HepG2 (cell line): ENCODE measurements at regions not wholly inside any gene's neighbourhood (a gene's known extent, or its start where the extent isn't known, plus 50 kb on each side); places are given as distances from the start of the nearest gene placed in this dataset.

ENCODE experiments used
- ATAC-seq: fragments of 200-7000 bp; cut with Tn5 transposase; 3 replicates; pipeline ENCODE4 v1.9.1; 2020; ENCODE audit warnings: mild to moderate bottlenecking, moderate library complexity
- BruUV-seq: library from RNA; stranded (reverse); fragments of 400-500 nt; replicated peaks from 2 replicates; lab custom pipeline; 2021; lab: Mats Ljungman, UMichigan
- CTCF ChIA-PET: fragments of 300-600 bp; formaldehyde crosslinking; extraction: SDS; loops from one replicate; lab custom pipeline; 2021; ENCODE audit warnings: low total read pairs, inconsistent platforms, low intra/inter-chr PET ratio; lab: Yijun Ruan, JAX
- POLR2A ChIA-PET: fragments of 350-600 bp; sonication (Branson Sonifier 250); formaldehyde crosslinking; loops from one replicate; lab custom pipeline; 2020; ENCODE audit warnings: antibody characterized with exemption, inconsistent platforms; lab: Yijun Ruan, JAX
- DNase-seq: peaks from one replicate; pipeline ENCODE4 v3.0.0-alpha.2; 2015; ENCODE audit warnings: low spot score
- FAIRE-seq: peaks from 3 replicates; lab custom pipeline; 2011; peaks lifted over from hg19 to GRCh38; lab: Jason Lieb, UNC
- H2AFZ ChIP-seq: one replicate; pipeline ENCODE4 v1.6.1; 2011; ENCODE audit warnings: low read length, inconsistent platforms
- H3K27ac ChIP-seq: fragments of 300-600 bp; 3 replicates; pipeline ENCODE4 v1.8.0; 2011; ENCODE audit warnings: mixed run types, mild to moderate bottlenecking, mixed read lengths, low read length, inconsistent platforms; ENCODE audit not compliant: insufficient read depth; ENCODE audit errors: extremely low read length
- H3K27me3 ChIP-seq, 2 experiments: fragments of 200-600 bp in 1 of 2; 2 replicates in 1 of 2; 3 replicates in 1 of 2; pipeline versions ENCODE4 v1.6.0 to v1.8.0; 2011; ENCODE audit warnings: low read length in 2 of 2, mild to moderate bottlenecking in 2 of 2, moderate library complexity in 2 of 2, inconsistent platforms in 1 of 2; ENCODE audit not compliant: insufficient read depth in 2 of 2, control insufficient read depth in 1 of 2
- H3K36me3 ChIP-seq, 2 experiments: fragments of 200-600 bp in 1 of 2; replicated peaks in 1 of 2; 2 replicates in 1 of 2; 3 replicates in 1 of 2; pipeline versions ENCODE4 v1.5.1 to v1.8.0; 2011; ENCODE audit warnings: low read length in 2 of 2, inconsistent platforms in 1 of 2; ENCODE audit not compliant: insufficient read depth in 2 of 2, control insufficient read depth in 1 of 2
- H3K4me1 ChIP-seq: 2 replicates; pipeline ENCODE4 v1.5.1; 2012; ENCODE audit warnings: low read length, inconsistent platforms; ENCODE audit not compliant: insufficient read depth
- H3K4me2 ChIP-seq: 2 replicates; pipeline ENCODE4 v1.6.0; 2011; ENCODE audit warnings: low read depth, low read length, inconsistent platforms
- H3K4me3 ChIP-seq, 3 experiments: fragments of 200-600 bp in 1 of 3; sonication (generic), shearing (Covaris generic) in 1 of 3; replicated peaks in 1 of 3; 2 replicates each; pipeline ENCODE4 v1.5.1; 2011 to 2016; ENCODE audit warnings: low read length in 3 of 3, inconsistent platforms in 2 of 3, low read depth in 2 of 3, mild to moderate bottlenecking in 2 of 3, control low read depth in 1 of 3, mixed read lengths in 1 of 3; ENCODE audit not compliant: insufficient read depth in 1 of 3
- H3K79me2 ChIP-seq: one replicate; pipeline ENCODE4 v1.6.1; 2011; ENCODE audit warnings: low read length, inconsistent platforms; ENCODE audit not compliant: insufficient read depth
- H3K9ac ChIP-seq: 2 replicates; pipeline ENCODE4 v1.6.0; 2011; ENCODE audit warnings: mild to moderate bottlenecking, low read depth, low read length, inconsistent platforms; ENCODE audit not compliant: insufficient read depth
- H3K9me3 ChIP-seq: 2 replicates; pipeline ENCODE4 v1.5.1; 2012; ENCODE audit warnings: mild to moderate bottlenecking, low read length
- H4K20me1 ChIP-seq: 2 replicates; pipeline ENCODE4 v1.6.0; 2011; ENCODE audit warnings: inconsistent platforms, mild to moderate bottlenecking, low read length, moderate library complexity; ENCODE audit not compliant: insufficient read depth
- HES4 ChIP-seq: sonication (generic); formaldehyde crosslinking; IDR thresholded peaks from 2 replicates; pipeline ENCODE4 v1.9.0; 2021; ENCODE audit warnings: mild to moderate bottlenecking, missing genetic modification reagents, borderline replicate concordance
- KAT2B ChIP-seq: fragments of 150-350 bp; IDR thresholded peaks from 2 replicates; pipeline ENCODE4 v1.6.1; 2014; ENCODE audit warnings: low read depth, low read length, borderline replicate concordance
- MAZ ChIP-seq, 2 experiments: sonication (generic) in 1 of 2; formaldehyde crosslinking in 1 of 2; IDR thresholded peaks; 2 replicates each; pipeline versions ENCODE4 v1.5.0 to v1.6.1; 2012 to 2020; ENCODE audit warnings: low read depth in 2 of 2, mild to moderate bottlenecking in 2 of 2, borderline replicate concordance in 1 of 2, improper control_type of control experiment in 1 of 2, low read length in 1 of 2, missing genetic modification reagents in 1 of 2, moderate library complexity in 1 of 2
- PAF1 ChIP-seq: IDR thresholded peaks from 2 replicates; pipeline ENCODE4 v1.6.1; 2016; ENCODE audit warnings: missing genetic modification reagents, missing compliant biosample characterization
- RELA ChIP-seq: sonication (generic); formaldehyde crosslinking; IDR thresholded peaks from 2 replicates; pipeline ENCODE4 v1.4.0; 2020; ENCODE audit warnings: missing genetic modification reagents
- SOX5 ChIP-seq: IDR thresholded peaks from 2 replicates; pipeline ENCODE4 v1.6.1; 2016; ENCODE audit warnings: borderline replicate concordance
- SUZ12 ChIP-seq: fragments of 150-350 bp; IDR thresholded peaks from 2 replicates; pipeline ENCODE4 v1.6.1; 2014; ENCODE audit warnings: low read depth, low read length
- TAF1 ChIP-seq: sonication (generic); formaldehyde crosslinking; IDR thresholded peaks from 2 replicates; pipeline ENCODE4 v1.4.0; 2020; ENCODE audit warnings: missing genetic modification reagents
- TMF1 ChIP-seq: sonication (generic); formaldehyde crosslinking; IDR thresholded peaks from 2 replicates; pipeline ENCODE4 v1.8.1; 2022; ENCODE audit warnings: low read depth, missing genetic modification reagents
- ZIK1 ChIP-seq: sonication (generic); formaldehyde crosslinking; IDR thresholded peaks from 2 replicates; pipeline ENCODE4 v1.5.0; 2020; ENCODE audit warnings: mild to moderate bottlenecking, low read depth, missing genetic modification reagents, borderline replicate concordance
- ZNF17 ChIP-seq: sonication (generic); formaldehyde crosslinking; IDR thresholded peaks from 2 replicates; pipeline ENCODE4 v1.5.0; 2020; ENCODE audit warnings: mild to moderate bottlenecking, missing genetic modification reagents
- ZNF251 ChIP-seq: sonication (generic); formaldehyde crosslinking; IDR thresholded peaks from 2 replicates; pipeline ENCODE4 v1.9.0; 2021; ENCODE audit warnings: mild to moderate bottlenecking, missing genetic modification reagents
- ZNF792 ChIP-seq: IDR thresholded peaks from 2 replicates; pipeline ENCODE4 v1.6.1; 2016
- WGBS: methylation state at CpG from one replicate; pipeline ENCODE4 v1.1.6; 2017; ENCODE audit warnings: low lambda C conversion rate; 5-methylcytosine and 5-hydroxymethylcytosine counted together
- in situ Hi-C: cut with HindIII; loops from 2 replicates; pipeline ENCODE4 v1.10.0; 2017; ENCODE audit warnings: low pct_unique_long_range_greater_than_20kb; ENCODE audit not compliant: extremely low pct_ligation_motif_present
- intact Hi-C: fragments of 100-400 bp; cut with micrococcal nuclease; formaldehyde crosslinking; loops from one replicate; pipeline ENCODE4 v1.10.0; 2022; ENCODE audit not compliant: unreplicated experiment
- TF ChIP-seq, protein P1 (sequence below): sonication (generic); formaldehyde crosslinking; IDR thresholded peaks from 2 replicates; pipeline ENCODE4 v1.5.0; 2020; ENCODE audit warnings: mild to moderate bottlenecking, missing genetic modification reagents

GRCh38 chr6:137777687-137778075, 89.4 kb upstream of the TNFAIP3 start:
- TF ChIP-seq MAZ (IDR thresholded peaks at IDR 0.05; ENCODE audit: borderline replicate concordance, low read depth, low read length) = no peak
- TF ChIP-seq MAZ (CRISPR knock-in tag; IDR thresholded peaks at IDR 0.05; ENCODE audit: low read depth) = no peak
- TF ChIP-seq, protein P1, sequence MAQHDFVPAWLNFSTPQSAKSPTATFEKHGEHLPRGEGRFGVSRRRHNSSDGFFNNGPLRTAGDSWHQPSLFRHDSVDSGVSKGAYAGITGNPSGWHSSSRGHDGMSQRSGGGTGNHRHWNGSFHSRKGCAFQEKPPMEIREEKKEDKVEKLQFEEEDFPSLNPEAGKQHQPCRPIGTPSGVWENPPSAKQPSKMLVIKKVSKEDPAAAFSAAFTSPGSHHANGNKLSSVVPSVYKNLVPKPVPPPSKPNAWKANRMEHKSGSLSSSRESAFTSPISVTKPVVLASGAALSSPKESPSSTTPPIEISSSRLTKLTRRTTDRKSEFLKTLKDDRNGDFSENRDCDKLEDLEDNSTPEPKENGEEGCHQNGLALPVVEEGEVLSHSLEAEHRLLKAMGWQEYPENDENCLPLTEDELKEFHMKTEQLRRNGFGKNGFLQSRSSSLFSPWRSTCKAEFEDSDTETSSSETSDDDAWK = no peak
- TF ChIP-seq PAF1 (CRISPR knock-in tag) = no peak
- no peak for TF ChIP-seq ZNF792 (CRISPR knock-in tag)
- TF ChIP-seq HES4 (CRISPR knock-in tag) = no peak
- TF ChIP-seq TMF1 (CRISPR knock-in tag) = no peak
- TF ChIP-seq TAF1 (CRISPR knock-in tag) = no peak
- no peak for TF ChIP-seq ZNF17
- TF ChIP-seq SUZ12 = no peak
- TF ChIP-seq ZNF251 (CRISPR knock-in tag) = no peak
- no peak for TF ChIP-seq ZIK1 (CRISPR knock-in tag)
- TF ChIP-seq RELA (CRISPR knock-in tag) = no peak
- TF ChIP-seq SOX5 (CRISPR knock-in tag) = no peak
- TF ChIP-seq KAT2B = no peak
- ChIA-PET POLR2A (no interaction called here), CTCF (no interaction called here)
- FAIRE-seq (no peak), DNase-seq (no peak), ATAC-seq (no peak)
- Histone ChIP-seq H3K9ac (no peak overlapping the region), H2AFZ (no peak overlapping the region), H3K4me1 (peaks cover 32% of the 10 kb centered on the region), H3K27me3 (no peaks in the 10 kb centered on the region), H3K9me3 (no peaks in the 10 kb centered on the region), H3K79me2 (no peaks in the 10 kb centered on the region), H3K4me2 (no peak overlapping the region), H3K27ac (no peak overlapping the region), H3K4me3 (no peak overlapping the region), H3K36me3 (no peaks in the 10 kb centered on the region), H4K20me1 (no peaks in the 10 kb centered on the region)
- no TSS peak for BruUV-seq
- WGBS = 100% methylated on average over 1 of the region's 1 CpG
- intact Hi-C loops (no loop called here), in situ Hi-C loops (no loop called here)
